WI38 (cell line): ENCODE measurements at regions not wholly inside any gene's neighbourhood (a gene's known extent, or its start where the extent isn't known, plus 50 kb on each side); places are given as distances from the start of the nearest gene placed in this dataset.

Experiments used
- H3K4me3 ChIP-seq: 2 replicates; pipeline ENCODE4 v1.5.1; 2011; ENCODE audit warnings: low read depth, mild to moderate bottlenecking, control low read depth, low read length
- TF ChIP-seq, protein P1 (sequence below): IDR thresholded peaks from 2 replicates; pipeline ENCODE4 v1.5.1; 2012; ENCODE audit warnings: low read depth, mild to moderate bottlenecking, control low read depth, low read length

DNA sequence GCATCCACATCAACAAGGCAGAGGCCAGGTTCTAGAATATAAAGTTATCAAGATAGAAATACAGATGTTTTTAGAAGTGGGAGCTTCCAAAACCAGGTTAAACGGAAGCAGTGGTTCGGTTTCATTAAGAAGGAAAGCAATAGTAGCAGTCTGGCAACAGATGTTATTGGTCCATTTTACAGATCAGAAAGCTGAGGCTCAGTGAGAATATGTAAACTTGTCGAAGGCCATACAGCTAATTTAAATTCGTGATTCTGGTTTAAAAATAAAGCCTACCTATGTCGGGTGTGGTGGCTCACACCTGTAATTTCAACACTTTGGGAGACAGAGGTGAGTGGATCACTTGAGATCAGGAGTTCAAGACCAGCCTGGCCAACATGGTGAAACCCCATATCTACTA lies 160.6 kb downstream of the ARRDC3 start:
- H3K4me3 ChIP-seq = no peak overlapping the region
- TF ChIP-seq, protein P1, sequence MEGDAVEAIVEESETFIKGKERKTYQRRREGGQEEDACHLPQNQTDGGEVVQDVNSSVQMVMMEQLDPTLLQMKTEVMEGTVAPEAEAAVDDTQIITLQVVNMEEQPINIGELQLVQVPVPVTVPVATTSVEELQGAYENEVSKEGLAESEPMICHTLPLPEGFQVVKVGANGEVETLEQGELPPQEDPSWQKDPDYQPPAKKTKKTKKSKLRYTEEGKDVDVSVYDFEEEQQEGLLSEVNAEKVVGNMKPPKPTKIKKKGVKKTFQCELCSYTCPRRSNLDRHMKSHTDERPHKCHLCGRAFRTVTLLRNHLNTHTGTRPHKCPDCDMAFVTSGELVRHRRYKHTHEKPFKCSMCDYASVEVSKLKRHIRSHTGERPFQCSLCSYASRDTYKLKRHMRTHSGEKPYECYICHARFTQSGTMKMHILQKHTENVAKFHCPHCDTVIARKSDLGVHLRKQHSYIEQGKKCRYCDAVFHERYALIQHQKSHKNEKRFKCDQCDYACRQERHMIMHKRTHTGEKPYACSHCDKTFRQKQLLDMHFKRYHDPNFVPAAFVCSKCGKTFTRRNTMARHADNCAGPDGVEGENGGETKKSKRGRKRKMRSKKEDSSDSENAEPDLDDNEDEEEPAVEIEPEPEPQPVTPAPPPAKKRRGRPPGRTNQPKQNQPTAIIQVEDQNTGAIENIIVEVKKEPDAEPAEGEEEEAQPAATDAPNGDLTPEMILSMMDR = no peak

DNA sequence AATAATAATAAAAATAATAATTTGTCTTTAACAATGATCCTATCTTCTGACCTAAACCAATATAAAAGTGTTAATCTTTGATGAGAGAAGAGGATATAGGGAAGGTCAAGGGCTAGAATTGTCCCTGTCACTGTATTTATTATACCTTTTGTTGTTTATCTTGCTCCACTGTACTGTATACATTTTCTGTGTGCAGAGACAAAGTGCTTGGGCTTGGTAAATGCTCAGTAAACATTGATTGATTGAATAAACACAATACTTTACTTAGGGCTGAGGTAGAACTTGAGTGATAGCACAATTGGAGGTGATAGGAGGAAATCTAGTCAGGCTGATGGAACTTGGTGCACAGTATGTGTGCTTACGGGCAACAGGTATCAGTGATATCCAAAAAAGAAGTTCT lies 161.2 kb downstream of the ARRDC3 start:
- TF ChIP-seq, protein P1 = no peak

DNA sequence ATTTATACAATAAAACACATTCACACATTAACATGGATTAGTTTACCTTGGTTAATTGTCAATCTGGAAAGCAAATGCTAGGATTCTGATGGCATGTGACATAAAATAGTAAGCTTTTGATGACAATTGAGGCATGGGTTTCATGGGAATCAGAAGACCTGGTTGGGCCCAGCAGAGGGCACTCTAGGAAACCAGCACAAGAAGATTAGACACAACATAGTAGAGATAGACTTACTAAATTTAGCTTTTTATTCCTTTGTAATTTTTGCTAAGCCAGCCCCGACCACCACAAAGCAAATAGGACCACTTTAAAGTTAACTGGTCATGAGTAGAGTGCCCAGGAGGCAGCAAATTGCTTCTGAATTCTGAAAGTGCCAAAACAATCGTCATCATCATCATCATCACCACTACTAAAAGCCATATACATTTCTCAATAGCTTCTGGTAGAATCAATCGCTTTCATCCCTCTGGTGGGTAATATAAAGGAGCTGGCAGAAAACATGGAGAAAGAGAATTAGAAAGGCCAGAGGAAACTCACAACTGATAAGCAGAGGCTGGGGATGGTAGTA lies 163.2 kb downstream of the ARRDC3 start:
- H3K4me3 ChIP-seq = no peak overlapping the region
- TF ChIP-seq, protein P1 = no peak

More for the DNA sequence above, 161.2 kb downstream of the ARRDC3 start:
- H3K4me3 ChIP-seq = no peak overlapping the region

DNA sequence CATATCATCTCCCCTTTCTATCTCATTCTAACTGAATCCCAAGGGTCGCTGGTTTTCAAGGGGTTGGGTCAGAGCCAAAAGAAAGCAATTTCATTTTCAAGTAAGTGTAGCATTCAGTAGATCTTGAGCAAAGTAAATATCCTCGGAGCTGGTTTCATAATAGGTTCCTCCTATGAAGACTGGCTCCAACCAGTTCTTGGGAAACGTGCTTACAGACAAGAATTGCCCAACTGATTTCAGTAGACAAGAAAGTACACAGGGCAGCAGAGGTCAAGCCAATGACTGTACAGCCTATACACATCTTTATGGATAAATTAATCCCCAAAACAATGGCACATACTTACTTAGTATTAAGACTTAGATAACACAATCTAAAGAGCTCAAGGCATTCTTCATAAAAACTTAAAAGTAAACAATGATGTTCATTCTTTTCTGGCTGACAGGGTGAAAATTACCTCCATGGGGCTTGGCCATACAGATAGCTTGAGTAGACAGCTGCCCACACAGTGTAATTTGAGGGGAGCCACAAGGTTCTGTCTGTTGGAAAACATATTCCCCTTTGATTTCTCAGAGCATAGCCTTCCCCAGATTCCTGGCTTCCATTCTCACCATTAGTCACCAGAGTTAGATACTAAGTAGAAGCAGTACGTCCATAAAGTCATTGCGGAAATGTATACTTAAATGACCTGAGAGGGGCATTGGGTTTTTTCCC lies 163.9 kb downstream of the ARRDC3 start:
- no peak overlapping the region for H3K4me3 ChIP-seq
- TF ChIP-seq, protein P1 = no peak

DNA sequence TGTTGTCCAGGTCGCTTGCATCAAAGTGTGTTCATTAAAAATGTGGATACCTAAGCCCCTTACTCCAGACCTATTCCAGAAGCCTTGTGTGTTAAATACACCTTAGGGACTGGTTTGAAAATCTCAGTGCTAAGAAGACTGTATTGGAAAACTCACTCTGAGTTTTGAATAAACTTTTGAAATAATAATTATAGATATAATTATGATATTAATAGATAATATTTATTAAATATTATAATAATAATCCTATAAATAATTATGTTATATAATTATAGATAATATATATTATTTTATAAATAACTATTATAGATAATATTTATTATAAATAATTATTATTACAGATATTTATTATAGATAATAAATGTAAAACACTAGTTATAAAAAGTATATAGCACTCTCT lies 165.3 kb downstream of the ARRDC3 start:
- TF ChIP-seq, protein P1 = no peak
- no peak overlapping the region for H3K4me3 ChIP-seq

DNA sequence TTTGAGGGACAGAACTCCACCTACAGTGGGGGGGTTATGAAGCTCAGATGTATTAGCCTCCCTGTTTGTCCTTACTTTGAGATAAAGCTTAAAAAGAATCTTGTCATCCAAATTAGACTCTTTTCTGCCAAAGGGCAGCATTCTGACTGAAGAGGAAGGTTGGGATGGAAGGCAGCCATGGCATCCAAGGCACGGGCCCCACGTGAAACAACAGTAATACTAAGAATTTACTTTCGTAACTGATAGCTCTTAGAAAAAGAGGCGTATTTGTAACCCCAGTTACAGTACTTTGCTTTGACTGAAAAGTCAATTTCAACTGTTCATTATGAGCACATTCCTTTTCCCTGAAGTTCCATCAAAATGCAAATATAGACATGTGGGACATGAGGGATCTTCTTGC lies 168.5 kb downstream of the ARRDC3 start:
- TF ChIP-seq, protein P1 = no peak

More for the DNA sequence above, 168.5 kb downstream of the ARRDC3 start:
- H3K4me3 ChIP-seq = no peak overlapping the region
